HepG2 (cell line): ENCODE measurements at regions not wholly inside any gene's neighbourhood (a gene's known extent, or its start where the extent isn't known, plus 50 kb on each side); places are given as distances from the start of the nearest gene placed in this dataset.

Experiments
- ATAC-seq: fragments of 200-7000 bp; cut with Tn5 transposase; 3 replicates; pipeline ENCODE4 v1.9.1; 2020; ENCODE audit warnings: mild to moderate bottlenecking, moderate library complexity
- BruUV-seq: library from RNA; stranded (reverse); fragments of 400-500 nt; replicated peaks from 2 replicates; lab custom pipeline; 2021; lab: Mats Ljungman, UMichigan
- CTCF ChIA-PET: fragments of 300-600 bp; formaldehyde crosslinking; extraction: SDS; loops from one replicate; lab custom pipeline; 2021; ENCODE audit warnings: low total read pairs, inconsistent platforms, low intra/inter-chr PET ratio; lab: Yijun Ruan, JAX
- POLR2A ChIA-PET: fragments of 350-600 bp; sonication (Branson Sonifier 250); formaldehyde crosslinking; loops from one replicate; lab custom pipeline; 2020; ENCODE audit warnings: antibody characterized with exemption, inconsistent platforms; lab: Yijun Ruan, JAX
- DNase-seq: peaks from one replicate; pipeline ENCODE4 v3.0.0-alpha.2; 2015; ENCODE audit warnings: low spot score
- FAIRE-seq: peaks from 3 replicates; lab custom pipeline; 2011; peaks lifted over from hg19 to GRCh38; lab: Jason Lieb, UNC
- H2AFZ ChIP-seq: one replicate; pipeline ENCODE4 v1.6.1; 2011; ENCODE audit warnings: low read length, inconsistent platforms
- H3K27ac ChIP-seq: fragments of 300-600 bp; 3 replicates; pipeline ENCODE4 v1.8.0; 2011; ENCODE audit warnings: mixed run types, mild to moderate bottlenecking, mixed read lengths, low read length, inconsistent platforms; ENCODE audit not compliant: insufficient read depth; ENCODE audit errors: extremely low read length
- H3K27me3 ChIP-seq, 2 experiments: fragments of 200-600 bp in 1 of 2; 2 replicates in 1 of 2; 3 replicates in 1 of 2; pipeline versions ENCODE4 v1.6.0 to v1.8.0; 2011; ENCODE audit warnings: low read length in 2 of 2, mild to moderate bottlenecking in 2 of 2, moderate library complexity in 2 of 2, inconsistent platforms in 1 of 2; ENCODE audit not compliant: insufficient read depth in 2 of 2, control insufficient read depth in 1 of 2
- H3K36me3 ChIP-seq, 2 experiments: fragments of 200-600 bp in 1 of 2; replicated peaks in 1 of 2; 2 replicates in 1 of 2; 3 replicates in 1 of 2; pipeline versions ENCODE4 v1.5.1 to v1.8.0; 2011; ENCODE audit warnings: low read length in 2 of 2, inconsistent platforms in 1 of 2; ENCODE audit not compliant: insufficient read depth in 2 of 2, control insufficient read depth in 1 of 2
- H3K4me1 ChIP-seq: 2 replicates; pipeline ENCODE4 v1.5.1; 2012; ENCODE audit warnings: low read length, inconsistent platforms; ENCODE audit not compliant: insufficient read depth
- H3K4me2 ChIP-seq: 2 replicates; pipeline ENCODE4 v1.6.0; 2011; ENCODE audit warnings: low read depth, low read length, inconsistent platforms
- H3K4me3 ChIP-seq, 3 experiments: fragments of 200-600 bp in 1 of 3; sonication (generic), shearing (Covaris generic) in 1 of 3; replicated peaks in 1 of 3; 2 replicates each; pipeline ENCODE4 v1.5.1; 2011 to 2016; ENCODE audit warnings: low read length in 3 of 3, inconsistent platforms in 2 of 3, low read depth in 2 of 3, mild to moderate bottlenecking in 2 of 3, control low read depth in 1 of 3, mixed read lengths in 1 of 3; ENCODE audit not compliant: insufficient read depth in 1 of 3
- H3K79me2 ChIP-seq: one replicate; pipeline ENCODE4 v1.6.1; 2011; ENCODE audit warnings: low read length, inconsistent platforms; ENCODE audit not compliant: insufficient read depth
- H3K9ac ChIP-seq: 2 replicates; pipeline ENCODE4 v1.6.0; 2011; ENCODE audit warnings: mild to moderate bottlenecking, low read depth, low read length, inconsistent platforms; ENCODE audit not compliant: insufficient read depth
- H3K9me3 ChIP-seq: 2 replicates; pipeline ENCODE4 v1.5.1; 2012; ENCODE audit warnings: mild to moderate bottlenecking, low read length
- H4K20me1 ChIP-seq: 2 replicates; pipeline ENCODE4 v1.6.0; 2011; ENCODE audit warnings: inconsistent platforms, mild to moderate bottlenecking, low read length, moderate library complexity; ENCODE audit not compliant: insufficient read depth
- ARNTL ChIP-seq: sonication (generic); formaldehyde crosslinking; IDR thresholded peaks from 2 replicates; pipeline ENCODE4 v1.4.0; 2020; ENCODE audit warnings: mild to moderate bottlenecking, missing genetic modification reagents
- BCL6 ChIP-seq: IDR thresholded peaks from 2 replicates; pipeline ENCODE4 v1.6.1; 2016; ENCODE audit warnings: missing genetic modification reagents, missing compliant biosample characterization
- CBX1 ChIP-seq: IDR thresholded peaks from one replicate; pipeline ENCODE4 v1.6.1; 2016; ENCODE audit warnings: antibody characterized with exemption, low read depth
- CC2D1A ChIP-seq: sonication (generic); formaldehyde crosslinking; IDR thresholded peaks from 2 replicates; pipeline ENCODE4 v1.8.1; 2023; ENCODE audit warnings: mild to moderate bottlenecking, missing genetic modification reagents
- GATAD2A ChIP-seq: IDR thresholded peaks from 2 replicates; pipeline ENCODE4 v1.6.1; 2016
- HNRNPK ChIP-seq: fragments of 200-400 bp; formaldehyde crosslinking; IDR thresholded peaks from 2 replicates; pipeline ENCODE4 v1.6.1; 2018; ENCODE audit warnings: low read length, low read depth, moderate library complexity, mild to moderate bottlenecking; ENCODE audit not compliant: poor library complexity, severe bottlenecking
- IKZF1 ChIP-seq: fragments of 450-650 bp; IDR thresholded peaks from 2 replicates; pipeline ENCODE4 v1.7.1; 2016
- IRF2 ChIP-seq: IDR thresholded peaks from 2 replicates; pipeline ENCODE4 v1.6.1; 2018; ENCODE audit warnings: missing genetic modification reagents, missing compliant biosample characterization
- JARID2 ChIP-seq: sonication (generic); formaldehyde crosslinking; IDR thresholded peaks from 2 replicates; pipeline ENCODE4 v1.8.1; 2023; ENCODE audit warnings: missing genetic modification reagents, inconsistent platforms; ENCODE audit not compliant: insufficient replicate concordance
- MAF1 ChIP-seq: sonication (generic); formaldehyde crosslinking; IDR thresholded peaks from 2 replicates; pipeline ENCODE4 v1.5.0; 2020; ENCODE audit warnings: missing genetic modification reagents, borderline replicate concordance
- NFATC3 ChIP-seq: sonication (generic); formaldehyde crosslinking; IDR thresholded peaks from 2 replicates; pipeline ENCODE4 v1.5.1; 2020; ENCODE audit warnings: mild to moderate bottlenecking, missing genetic modification reagents
- NFRKB ChIP-seq: fragments of 450-650 bp; IDR thresholded peaks from 2 replicates; pipeline ENCODE4 v1.6.1; 2017
- TCF12 ChIP-seq, 2 experiments: fragments of 450-650 bp in 1 of 2; sonication (generic) in 1 of 2; formaldehyde crosslinking in 1 of 2; IDR thresholded peaks; 2 replicates each; pipeline versions ENCODE4 v1.6.1 to v1.8.0; 2017 to 2022; ENCODE audit warnings: antibody characterized with exemption in 1 of 2, mild to moderate bottlenecking in 1 of 2, missing genetic modification reagents in 1 of 2, moderate library complexity in 1 of 2
- ZNF331 ChIP-seq: sonication (generic); formaldehyde crosslinking; IDR thresholded peaks from 2 replicates; pipeline ENCODE4 v1.4.0; 2020; ENCODE audit warnings: missing genetic modification reagents
- ZNF709 ChIP-seq: sonication (generic); formaldehyde crosslinking; IDR thresholded peaks from 2 replicates; pipeline ENCODE4 v1.5.0; 2020; ENCODE audit warnings: mild to moderate bottlenecking, missing genetic modification reagents
- ZNF777 ChIP-seq: sonication (generic); formaldehyde crosslinking; IDR thresholded peaks from 2 replicates; pipeline ENCODE4 v1.4.0; 2020; ENCODE audit warnings: missing genetic modification reagents
- in situ Hi-C: cut with HindIII; loops from 2 replicates; pipeline ENCODE4 v1.10.0; 2017; ENCODE audit warnings: low pct_unique_long_range_greater_than_20kb; ENCODE audit not compliant: extremely low pct_ligation_motif_present
- intact Hi-C: fragments of 100-400 bp; cut with micrococcal nuclease; formaldehyde crosslinking; loops from one replicate; pipeline ENCODE4 v1.10.0; 2022; ENCODE audit not compliant: unreplicated experiment
- TF ChIP-seq, protein P1 (sequence below): sonication (generic); formaldehyde crosslinking; conservative IDR thresholded peaks from 2 replicates; pipeline ENCODE4 v1.8.0; 2022; ENCODE audit warnings: missing genetic modification reagents

DNA sequence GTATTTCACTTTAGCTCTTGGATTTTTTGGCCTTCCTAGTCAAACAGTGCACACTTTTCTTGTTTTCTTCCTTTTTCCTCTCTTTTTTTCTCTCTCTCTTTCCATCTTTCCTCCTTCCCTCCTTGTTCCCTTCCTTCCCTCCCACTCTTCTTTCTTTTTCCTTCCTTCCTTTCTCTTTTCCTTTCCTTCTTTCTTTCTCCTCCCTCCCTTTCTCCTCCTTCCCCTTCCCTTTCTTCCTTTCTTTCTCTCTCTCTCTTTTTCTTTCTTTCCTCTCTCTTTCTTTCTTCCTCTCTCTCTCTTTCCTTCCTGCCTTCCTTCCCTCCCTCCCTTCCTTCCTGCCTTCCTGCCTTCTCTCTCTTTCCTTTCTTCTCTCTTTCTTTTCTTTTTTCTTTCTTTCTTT, 181.6 kb upstream of the ELAC2 start:
- Histone ChIP-seq H3K79me2 (no peaks in the 10 kb centered on the region), H3K27me3 (no peaks in the 10 kb centered on the region; a peak in 2 of 5 replicates), H3K27ac (no peak overlapping the region), H3K4me1 (no peaks in the 10 kb centered on the region), H3K9ac (no peak overlapping the region), H3K4me2 (no peak overlapping the region), H4K20me1 (no peaks in the 10 kb centered on the region), H3K36me3 (no peaks in the 10 kb centered on the region), H2AFZ (no peak overlapping the region), H3K9me3 (no peaks in the 10 kb centered on the region), H3K4me3 (no peak overlapping the region)
- intact Hi-C loops (no loop called here), in situ Hi-C loops (no loop called here)
- no TSS peak for BruUV-seq
- POLR2A ChIA-PET = no interaction called here
- FAIRE-seq (no peak), DNase-seq (no peak), ATAC-seq (no peak)
- CTCF ChIA-PET = no interaction called here
- TF ChIP-seq GATAD2A (CRISPR knock-in tag) (no peak), IKZF1 (no peak), BCL6 (CRISPR knock-in tag) (no peak), IRF2 (CRISPR knock-in tag) (no peak), HNRNPK (no peak), CBX1 (no peak), MAF1 (CRISPR knock-in tag) (no peak), JARID2 (CRISPR knock-in tag) (no peak), NFRKB (no peak), CC2D1A (CRISPR knock-in tag) (no peak), ZNF709 (CRISPR knock-in tag) (no peak), ZNF777 (CRISPR knock-in tag) (no peak), ZNF331 (CRISPR knock-in tag) (no peak), ARNTL (CRISPR knock-in tag) (no peak), TCF12 (IDR thresholded peaks at IDR 0.05) (no peak), TCF12 (CRISPR knock-in tag; IDR thresholded peaks at IDR 0.05) (no peak), NFATC3 (CRISPR knock-in tag) (no peak)
- TF ChIP-seq, protein P1, sequence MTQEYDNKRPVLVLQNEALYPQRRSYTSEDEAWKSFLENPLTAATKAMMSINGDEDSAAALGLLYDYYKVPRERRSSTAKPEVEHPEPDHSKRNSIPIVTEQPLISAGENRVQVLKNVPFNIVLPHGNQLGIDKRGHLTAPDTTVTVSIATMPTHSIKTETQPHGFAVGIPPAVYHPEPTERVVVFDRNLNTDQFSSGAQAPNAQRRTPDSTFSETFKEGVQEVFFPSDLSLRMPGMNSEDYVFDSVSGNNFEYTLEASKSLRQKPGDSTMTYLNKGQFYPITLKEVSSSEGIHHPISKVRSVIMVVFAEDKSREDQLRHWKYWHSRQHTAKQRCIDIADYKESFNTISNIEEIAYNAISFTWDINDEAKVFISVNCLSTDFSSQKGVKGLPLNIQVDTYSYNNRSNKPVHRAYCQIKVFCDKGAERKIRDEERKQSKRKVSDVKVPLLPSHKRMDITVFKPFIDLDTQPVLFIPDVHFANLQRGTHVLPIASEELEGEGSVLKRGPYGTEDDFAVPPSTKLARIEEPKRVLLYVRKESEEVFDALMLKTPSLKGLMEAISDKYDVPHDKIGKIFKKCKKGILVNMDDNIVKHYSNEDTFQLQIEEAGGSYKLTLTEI (CRISPR knock-in tag) = no peak
